SU-DHL-6 (cell line): ENCODE measurements at regions not wholly inside any gene's neighbourhood (a gene's known extent, or its start where the extent isn't known, plus 50 kb on each side); places are given as distances from the start of the nearest gene placed in this dataset.

ENCODE experiments used
- H2AFZ ChIP-seq: fragments of 200-600 bp; sonication (generic); 2 replicates; pipeline ENCODE4 v1.6.1; 2014; ENCODE audit warnings: low read depth, mild to moderate bottlenecking, moderate library complexity, mixed read lengths, antibody characterized with exemption, low read length; ENCODE audit not compliant: severe bottlenecking
- H3F3A ChIP-seq: fragments of 200-600 bp; shearing (Covaris generic); 2 replicates; pipeline ENCODE4 v1.6.0; 2016; ENCODE audit warnings: antibody characterized with exemption, mild to moderate bottlenecking; ENCODE audit not compliant: insufficient read depth
- H3K27ac ChIP-seq: fragments of 200-600 bp; sonication (generic); 2 replicates; pipeline ENCODE4 v1.5.1; 2016; ENCODE audit warnings: low read depth, mild to moderate bottlenecking, low read length, moderate library complexity, mixed read lengths
- H3K27me3 ChIP-seq: fragments of 200-600 bp; sonication (generic), shearing (Covaris generic); 2 replicates; pipeline ENCODE4 v1.6.0; 2014; ENCODE audit warnings: mild to moderate bottlenecking, low read length
- H3K36me3 ChIP-seq: fragments of 200-600 bp; sonication (generic); 2 replicates; pipeline ENCODE4 v1.6.1; 2014; ENCODE audit warnings: mild to moderate bottlenecking, low read length, mixed read lengths
- H3K4me2 ChIP-seq: fragments of 300-600, 200-600 bp; shearing (Covaris generic), sonication (generic); 2 replicates; pipeline ENCODE4 v1.6.0; 2014; ENCODE audit warnings: low read length, low read depth, mild to moderate bottlenecking; ENCODE audit not compliant: poor library complexity, severe bottlenecking
- H3K4me3 ChIP-seq: fragments of 200-600 bp; sonication (generic); 2 replicates; pipeline ENCODE4 v1.5.1; 2014; ENCODE audit warnings: antibody characterized with exemption, low read length, mild to moderate bottlenecking, mixed read lengths; ENCODE audit not compliant: insufficient read depth, poor library complexity, severe bottlenecking
- H3K79me2 ChIP-seq: fragments of 200-600 bp; sonication (generic); 2 replicates; pipeline ENCODE4 v1.6.1; 2014; ENCODE audit warnings: mild to moderate bottlenecking, low read length, moderate library complexity; ENCODE audit not compliant: insufficient read depth
- H3K9ac ChIP-seq: fragments of 200-600 bp; sonication (generic); 2 replicates; pipeline ENCODE4 v1.7.0; 2014; ENCODE audit warnings: mild to moderate bottlenecking, low read length
- H3K9me2 ChIP-seq: fragments of 200-600 bp; sonication (generic); replicated peaks from 2 replicates; pipeline ENCODE4 v1.6.1; 2014; ENCODE audit warnings: low read length; ENCODE audit not compliant: insufficient read depth
- H3K9me3 ChIP-seq: fragments of 200-600 bp; sonication (generic); 2 replicates; pipeline ENCODE4 v1.6.1; 2014; ENCODE audit warnings: low read length, mixed read lengths; ENCODE audit not compliant: insufficient read depth
- H4K20me1 ChIP-seq: fragments of 200-600 bp; sonication (generic); 2 replicates; pipeline ENCODE4 v1.6.1; 2014; ENCODE audit warnings: low read depth, mild to moderate bottlenecking, antibody characterized with exemption, low read length, moderate library complexity, mixed read lengths
- EZH2phosphoT487 ChIP-seq: fragments of 200-600 bp; sonication (generic), shearing (Covaris generic); conservative IDR thresholded peaks from 2 replicates; pipeline ENCODE4 v1.6.1; 2018; ENCODE audit warnings: mild to moderate bottlenecking, antibody characterized with exemption, low read length, moderate library complexity, mixed read lengths
- TF ChIP-seq, protein P1 (sequence below): fragments of 200-600 bp; sonication (generic); IDR thresholded peaks from one replicate; pipeline ENCODE4 v1.5.1; 2017; ENCODE audit warnings: antibody characterized with exemption, mild to moderate bottlenecking, low read length, moderate library complexity; ENCODE audit not compliant: insufficient read depth, poor library complexity, severe bottlenecking

GRCh38 chr1:164918140-164918539, 359.2 kb downstream of the PBX1 start:
- Histone ChIP-seq H3K9ac (no peak overlapping the region), H4K20me1 (no peaks in the 10 kb centered on the region), H3K27me3 (no peaks in the 10 kb centered on the region), H3K4me2 (no peak overlapping the region), H3K9me2 (no peaks in the 10 kb centered on the region), H3K4me3 (no peak overlapping the region), H3K27ac (no peak overlapping the region), H3K36me3 (no peaks in the 10 kb centered on the region), H3K79me2 (no peaks in the 10 kb centered on the region), H2AFZ (no peak overlapping the region), H3K9me3 (no peaks in the 10 kb centered on the region), H3F3A (no peaks in the 10 kb centered on the region)
- TF ChIP-seq EZH2phosphoT487 = no peak
- TF ChIP-seq, protein P1, sequence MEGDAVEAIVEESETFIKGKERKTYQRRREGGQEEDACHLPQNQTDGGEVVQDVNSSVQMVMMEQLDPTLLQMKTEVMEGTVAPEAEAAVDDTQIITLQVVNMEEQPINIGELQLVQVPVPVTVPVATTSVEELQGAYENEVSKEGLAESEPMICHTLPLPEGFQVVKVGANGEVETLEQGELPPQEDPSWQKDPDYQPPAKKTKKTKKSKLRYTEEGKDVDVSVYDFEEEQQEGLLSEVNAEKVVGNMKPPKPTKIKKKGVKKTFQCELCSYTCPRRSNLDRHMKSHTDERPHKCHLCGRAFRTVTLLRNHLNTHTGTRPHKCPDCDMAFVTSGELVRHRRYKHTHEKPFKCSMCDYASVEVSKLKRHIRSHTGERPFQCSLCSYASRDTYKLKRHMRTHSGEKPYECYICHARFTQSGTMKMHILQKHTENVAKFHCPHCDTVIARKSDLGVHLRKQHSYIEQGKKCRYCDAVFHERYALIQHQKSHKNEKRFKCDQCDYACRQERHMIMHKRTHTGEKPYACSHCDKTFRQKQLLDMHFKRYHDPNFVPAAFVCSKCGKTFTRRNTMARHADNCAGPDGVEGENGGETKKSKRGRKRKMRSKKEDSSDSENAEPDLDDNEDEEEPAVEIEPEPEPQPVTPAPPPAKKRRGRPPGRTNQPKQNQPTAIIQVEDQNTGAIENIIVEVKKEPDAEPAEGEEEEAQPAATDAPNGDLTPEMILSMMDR = no peak

DNA sequence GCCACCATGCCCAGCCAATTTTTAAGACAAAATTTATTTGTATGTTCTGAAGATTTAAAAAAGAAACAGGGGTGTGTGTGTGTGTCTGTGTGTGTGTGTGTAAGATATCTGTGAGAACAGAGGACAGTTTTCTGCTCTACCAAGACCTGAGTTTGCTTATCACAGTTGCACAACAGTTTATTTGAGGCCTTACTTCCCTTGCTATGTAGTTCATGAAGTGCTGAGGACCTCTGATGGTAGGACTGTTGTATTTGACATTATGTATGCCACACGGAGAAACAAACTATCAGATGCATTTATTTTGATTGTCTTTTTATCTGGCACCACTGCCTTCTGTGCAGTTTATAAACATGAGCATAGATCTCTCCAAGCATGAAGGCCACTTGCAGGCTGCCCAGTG, 355.2 kb downstream of the PBX1 start:
- no peak overlapping the region for H3K4me3 ChIP-seq
- H3K9ac ChIP-seq = no peak overlapping the region
- no peaks in the 10 kb centered on the region for H3K79me2 ChIP-seq
- H2AFZ ChIP-seq = no peak overlapping the region
- H3K4me2 ChIP-seq = no peak overlapping the region
- no peaks in the 10 kb centered on the region for H3K27me3 ChIP-seq
- no peaks in the 10 kb centered on the region for H4K20me1 ChIP-seq
- no peaks in the 10 kb centered on the region for H3K9me2 ChIP-seq
- H3K36me3 ChIP-seq = no peaks in the 10 kb centered on the region
- TF ChIP-seq, protein P1 = no peak
- no peak for TF ChIP-seq EZH2phosphoT487
- no peaks in the 10 kb centered on the region for H3F3A ChIP-seq
- H3K9me3 ChIP-seq = no peaks in the 10 kb centered on the region
- H3K27ac ChIP-seq = no peak overlapping the region

GRCh38 chr1:164912290-164912689, 353.3 kb downstream of the PBX1 start:
- Histone ChIP-seq H3K4me3 (no peak overlapping the region), H3K79me2 (no peaks in the 10 kb centered on the region), H2AFZ (no peak overlapping the region), H3K27ac (no peak overlapping the region), H3K9me2 (no peaks in the 10 kb centered on the region), H3F3A (no peaks in the 10 kb centered on the region), H4K20me1 (no peaks in the 10 kb centered on the region), H3K4me2 (no peak overlapping the region), H3K27me3 (no peaks in the 10 kb centered on the region), H3K9me3 (no peaks in the 10 kb centered on the region), H3K9ac (no peak overlapping the region), H3K36me3 (no peaks in the 10 kb centered on the region)
- TF ChIP-seq, protein P1 = no peak

GRCh38 chr1:164910671-164911070, 351.7 kb downstream of the PBX1 start:
- H3K9ac ChIP-seq = no peak overlapping the region

More at GRCh38 chr1:164910671-164911070, 351.7 kb downstream of the PBX1 start:
- no peaks in the 10 kb centered on the region for H3K79me2 ChIP-seq
- H3K9me2 ChIP-seq = no peaks in the 10 kb centered on the region
- no peak overlapping the region for H3K4me2 ChIP-seq
- no peak overlapping the region for H2AFZ ChIP-seq
- H3K9me3 ChIP-seq = no peaks in the 10 kb centered on the region
- H3F3A ChIP-seq = no peaks in the 10 kb centered on the region
- H3K27me3 ChIP-seq = no peaks in the 10 kb centered on the region
- no peaks in the 10 kb centered on the region for H3K36me3 ChIP-seq
- TF ChIP-seq, protein P1 = no peak
- no peak for TF ChIP-seq EZH2phosphoT487
- H3K27ac ChIP-seq = no peak overlapping the region
- no peaks in the 10 kb centered on the region for H4K20me1 ChIP-seq
- no peak overlapping the region for H3K4me3 ChIP-seq
